Lower lobe of right lung (tissue), 2 donors: ENCODE measurements at regions not wholly inside any gene's neighbourhood (a gene's known extent, or its start where the extent isn't known, plus 50 kb on each side); places are given as distances from the start of the nearest gene placed in this dataset.
A peak's percentile ranks its signal among the peaks of the same experiment; 100 is the strongest.

ENCODE experiments used
- ATAC-seq, 2 donors: fragments of 200-7000 bp; cut with Tn5 transposase; one replicate each; pipeline ENCODE4 v1.9.1; 2020 to 2022; ENCODE audit warnings: mild to moderate bottlenecking in 2 of 2, moderate library complexity in 2 of 2
- DNase-seq: peaks from one replicate; pipeline ENCODE4 v3.0.0-alpha.2; 2020
- H3K27ac ChIP-seq: fragments of 200-600 bp; one replicate; pipeline ENCODE4 v1.8.0; 2022
- H3K27me3 ChIP-seq: fragments of 200-600 bp; one replicate; pipeline ENCODE4 v1.8.0; 2022; ENCODE audit warnings: low read depth
- H3K36me3 ChIP-seq: fragments of 200-600 bp; one replicate; pipeline ENCODE4 v1.8.0; 2022; ENCODE audit warnings: mild to moderate bottlenecking
- H3K4me1 ChIP-seq: fragments of 200-600 bp; one replicate; pipeline ENCODE4 v1.8.0; 2022
- H3K4me3 ChIP-seq: fragments of 200-600 bp; one replicate; pipeline ENCODE4 v1.8.0; 2022; ENCODE audit warnings: mild to moderate bottlenecking
- H3K9me3 ChIP-seq: fragments of 200-600 bp; one replicate; pipeline ENCODE4 v1.8.0; 2022
- CTCF ChIP-seq: fragments of 200-600 bp; IDR thresholded peaks from one replicate; pipeline ENCODE4 v1.8.0; 2022; ENCODE audit warnings: antibody characterized with exemption, mild to moderate bottlenecking
- intact Hi-C: fragments of 100-400 bp; cut with DNase I; formaldehyde crosslinking; loops from one replicate; pipeline ENCODE4 v1.11.0; 2022
- donor health status: DM: no; HTN: yes; CAD: no; lungs with severe emphysema.

DNA sequence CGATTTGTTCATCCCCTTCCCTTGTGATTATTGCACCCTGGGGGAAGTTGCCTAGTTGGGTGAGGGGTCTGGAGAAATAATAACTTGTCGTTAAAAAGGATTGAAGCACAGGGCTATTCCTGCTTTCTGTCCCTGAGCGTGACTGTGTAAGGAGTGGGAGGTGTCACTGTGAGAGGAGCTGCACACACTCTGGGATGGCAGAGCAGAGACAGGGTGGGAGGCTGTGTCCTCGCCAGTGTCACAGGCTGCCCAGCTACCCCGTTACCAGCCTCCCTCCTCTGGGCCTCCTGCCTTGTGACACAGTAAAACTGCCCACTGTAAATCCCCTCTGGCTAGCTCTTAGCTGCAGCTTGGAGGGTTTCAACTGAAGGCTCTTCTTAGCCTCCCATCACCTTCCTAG lies 460.6 kb downstream of the AACS start:
- no peaks in the 10 kb centered on the region for H3K36me3 ChIP-seq
- no peak for DNase-seq
- H3K9me3 ChIP-seq, result no peaks in the 10 kb centered on the region
- peaks cover 5% of the 10 kb centered on the region for H3K27me3 ChIP-seq
- no peak for TF ChIP-seq CTCF
- ATAC-seq, result no peak
- H3K27ac ChIP-seq, result no peak overlapping the region
- intact Hi-C loops, result no loop called here
- no peak overlapping the region for H3K4me3 ChIP-seq
- H3K4me1 ChIP-seq, result no peaks in the 10 kb centered on the region

DNA sequence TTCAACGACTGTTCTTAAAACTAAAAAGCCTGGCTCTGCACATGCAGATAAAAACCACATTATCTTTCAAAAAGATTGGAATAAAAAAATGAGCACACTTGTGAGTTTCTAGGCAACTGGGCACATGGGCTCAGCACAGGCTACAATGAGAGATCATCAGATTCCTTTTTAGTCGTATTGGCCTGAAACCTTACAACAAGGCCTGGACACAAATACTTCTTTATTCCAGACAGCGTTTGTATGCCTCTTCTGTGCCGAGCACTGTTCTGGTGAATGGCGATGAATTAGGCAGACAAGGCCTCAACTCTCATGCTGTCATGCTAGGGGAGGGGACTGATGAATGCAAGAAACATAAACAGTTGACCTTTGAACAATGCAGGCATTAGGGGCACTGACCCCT lies 463.0 kb downstream of the AACS start:
- H3K27ac ChIP-seq, result no peak overlapping the region
- peaks cover 11% of the 10 kb centered on the region for H3K27me3 ChIP-seq
- H3K36me3 ChIP-seq, result no peaks in the 10 kb centered on the region
- H3K9me3 ChIP-seq, result no peaks in the 10 kb centered on the region
- no peak for TF ChIP-seq CTCF
- no peak overlapping the region for H3K4me3 ChIP-seq
- H3K4me1 ChIP-seq, result no peaks in the 10 kb centered on the region
- intact Hi-C loops, result no loop called here
- ATAC-seq (no peak), DNase-seq (no peak)

GRCh38 chr12:125530201-125530600 lies 465.0 kb downstream of the AACS start:
- Histone ChIP-seq H3K9me3 (no peaks in the 10 kb centered on the region), H3K4me3 (no peak overlapping the region), H3K27ac (no peak overlapping the region), H3K36me3 (no peaks in the 10 kb centered on the region), H3K27me3 (peaks cover 19% of the 10 kb centered on the region), H3K4me1 (no peaks in the 10 kb centered on the region)
- intact Hi-C loops, result no loop called here
- no peak for TF ChIP-seq CTCF
- ATAC-seq (no peak), DNase-seq (no peak)

DNA sequence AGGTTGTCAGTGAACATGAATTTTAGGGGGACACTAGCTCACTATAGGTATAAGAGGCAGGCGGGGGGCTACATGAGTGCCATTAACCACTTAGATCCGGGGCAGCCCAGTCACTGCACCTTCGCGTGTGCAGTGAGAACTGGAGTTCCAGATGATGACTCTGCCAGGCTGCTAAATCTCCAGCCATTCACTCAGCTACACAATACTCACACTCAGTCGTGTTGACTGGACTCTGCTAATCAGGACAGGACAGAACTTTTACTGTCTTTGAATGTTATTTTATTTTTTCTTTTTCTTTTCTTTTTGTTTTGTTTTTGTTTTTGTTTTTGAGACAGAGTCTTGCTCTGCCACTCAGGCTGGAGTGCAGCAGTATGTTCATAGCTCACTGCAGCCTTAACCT lies 465.6 kb downstream of the AACS start:
- DNase-seq (no peak), ATAC-seq (no peak)
- Histone ChIP-seq H3K36me3 (no peaks in the 10 kb centered on the region), H3K27me3 (peaks cover 19% of the 10 kb centered on the region), H3K9me3 (no peaks in the 10 kb centered on the region), H3K4me3 (no peak overlapping the region), H3K4me1 (no peaks in the 10 kb centered on the region), H3K27ac (no peak overlapping the region)
- intact Hi-C loops, result no loop called here
- no peak for TF ChIP-seq CTCF

DNA sequence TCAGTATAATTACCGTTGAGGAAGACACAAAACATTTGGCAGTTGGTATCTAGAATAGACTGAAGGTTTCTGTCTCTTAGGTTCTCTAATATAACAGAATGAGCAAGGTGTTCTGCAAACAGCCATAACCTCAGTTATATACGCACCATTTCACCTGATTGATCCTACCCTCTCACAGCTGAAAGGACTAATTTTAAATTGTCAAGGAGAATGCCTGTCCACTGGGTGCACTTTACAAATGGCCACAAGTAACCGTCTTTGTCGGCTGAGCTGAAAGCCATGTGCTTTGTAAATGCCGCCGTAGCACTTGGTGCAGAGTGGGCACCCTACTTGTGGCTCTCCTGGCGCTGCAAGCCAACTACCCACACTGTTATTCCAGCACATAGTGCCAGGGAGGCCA lies 466.3 kb downstream of the AACS start:
- H3K27ac ChIP-seq, result no peak overlapping the region
- no peak for ATAC-seq
- peaks cover 19% of the 10 kb centered on the region for H3K27me3 ChIP-seq
- H3K4me3 ChIP-seq, result no peak overlapping the region
- DNase-seq, result no peak
- no peaks in the 10 kb centered on the region for H3K9me3 ChIP-seq
- no peaks in the 10 kb centered on the region for H3K36me3 ChIP-seq
- no peaks in the 10 kb centered on the region for H3K4me1 ChIP-seq
- intact Hi-C loops, result no loop called here
- no peak for TF ChIP-seq CTCF

- DNase-seq (no peak), ATAC-seq (peak; percentile 59 to 63)
Measured at GRCh38 chr12:125533434-125534029, 468.3 kb downstream of the AACS start.

More at GRCh38 chr12:125533434-125534029, 468.3 kb downstream of the AACS start:
- H3K27me3 ChIP-seq, result peaks cover 19% of the 10 kb centered on the region
- no peak overlapping the region for H3K4me3 ChIP-seq
- no peak overlapping the region for H3K27ac ChIP-seq
- H3K36me3 ChIP-seq, result no peaks in the 10 kb centered on the region
- intact Hi-C loops, result no loop called here
- H3K9me3 ChIP-seq, result no peaks in the 10 kb centered on the region
- peak; percentile 76 for TF ChIP-seq CTCF
- no peaks in the 10 kb centered on the region for H3K4me1 ChIP-seq
